Fibroblast of pulmonary artery (primary cell): ENCODE measurements at regions not wholly inside any gene's neighbourhood (a gene's known extent, or its start where the extent isn't known, plus 50 kb on each side); places are given as distances from the start of the nearest gene placed in this dataset.

ENCODE experiments used
- DNase-seq: peaks from one replicate; pipeline ENCODE4 v3.0.0-alpha.2; 2010; ENCODE audit warnings: low read depth
- H3K4me3 ChIP-seq: replicated peaks from 2 replicates; pipeline ENCODE4 v1.5.1; 2011; ENCODE audit warnings: low read depth, mild to moderate bottlenecking, control low read depth, low read length, moderate library complexity
- TF ChIP-seq, protein P1 (sequence below): IDR thresholded peaks from 2 replicates; pipeline ENCODE4 v1.5.1; 2011; ENCODE audit warnings: mild to moderate bottlenecking, control low read depth, low read length, inconsistent platforms; ENCODE audit errors: missing control alignments

DNA sequence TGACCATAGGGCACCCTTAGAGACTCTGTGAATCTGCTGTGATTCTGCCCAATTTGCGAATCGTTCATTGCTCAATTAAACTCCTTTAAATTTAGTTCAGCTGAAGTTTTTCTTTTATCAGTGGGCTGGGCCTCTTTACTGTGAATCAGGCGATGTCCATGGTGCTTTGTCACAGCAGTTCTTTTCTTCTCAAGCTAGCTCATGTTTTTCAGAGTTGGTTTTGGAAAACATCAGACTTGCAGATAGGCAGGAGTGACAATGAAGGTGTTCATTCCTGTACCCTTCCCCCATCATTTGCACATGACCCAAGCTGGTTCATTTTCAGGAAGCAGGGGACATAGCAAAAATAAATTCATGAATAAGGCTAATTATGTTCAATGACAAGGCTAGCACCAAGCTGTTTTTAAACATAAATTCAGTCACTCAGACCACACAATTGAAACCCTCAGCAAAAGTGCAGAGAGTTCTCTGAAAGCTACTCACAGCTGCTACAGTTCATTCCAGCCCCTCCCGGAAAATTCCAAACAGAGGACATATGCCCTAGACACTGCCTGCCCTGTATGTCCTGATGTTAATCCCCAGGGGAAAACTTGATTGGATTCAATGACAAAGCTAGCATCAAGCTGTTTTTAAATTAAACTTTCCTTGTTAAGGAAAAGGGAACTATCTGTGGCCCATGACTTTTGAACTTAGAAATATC is 383.3 kb downstream of the C12orf75 start:
- DNase-seq: no peak

GRCh38 chr12:105716621-105717020 is 386.1 kb downstream of the C12orf75 start:
- TF ChIP-seq, protein P1, sequence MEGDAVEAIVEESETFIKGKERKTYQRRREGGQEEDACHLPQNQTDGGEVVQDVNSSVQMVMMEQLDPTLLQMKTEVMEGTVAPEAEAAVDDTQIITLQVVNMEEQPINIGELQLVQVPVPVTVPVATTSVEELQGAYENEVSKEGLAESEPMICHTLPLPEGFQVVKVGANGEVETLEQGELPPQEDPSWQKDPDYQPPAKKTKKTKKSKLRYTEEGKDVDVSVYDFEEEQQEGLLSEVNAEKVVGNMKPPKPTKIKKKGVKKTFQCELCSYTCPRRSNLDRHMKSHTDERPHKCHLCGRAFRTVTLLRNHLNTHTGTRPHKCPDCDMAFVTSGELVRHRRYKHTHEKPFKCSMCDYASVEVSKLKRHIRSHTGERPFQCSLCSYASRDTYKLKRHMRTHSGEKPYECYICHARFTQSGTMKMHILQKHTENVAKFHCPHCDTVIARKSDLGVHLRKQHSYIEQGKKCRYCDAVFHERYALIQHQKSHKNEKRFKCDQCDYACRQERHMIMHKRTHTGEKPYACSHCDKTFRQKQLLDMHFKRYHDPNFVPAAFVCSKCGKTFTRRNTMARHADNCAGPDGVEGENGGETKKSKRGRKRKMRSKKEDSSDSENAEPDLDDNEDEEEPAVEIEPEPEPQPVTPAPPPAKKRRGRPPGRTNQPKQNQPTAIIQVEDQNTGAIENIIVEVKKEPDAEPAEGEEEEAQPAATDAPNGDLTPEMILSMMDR: no peak
- DNase-seq: no peak
- H3K4me3 ChIP-seq: no peak overlapping the region

More for the DNA sequence above, 383.3 kb downstream of the C12orf75 start:
- H3K4me3 ChIP-seq: no peak overlapping the region
- TF ChIP-seq, protein P1: no peak

GRCh38 chr12:105721051-105721825 is 390.7 kb downstream of the C12orf75 start:
- TF ChIP-seq, protein P1: no peak

GRCh38 chr12:105721891-105722290 is 391.4 kb downstream of the C12orf75 start:
- TF ChIP-seq, protein P1: no peak
- no peak for DNase-seq
- H3K4me3 ChIP-seq: no peak overlapping the region

More at GRCh38 chr12:105721051-105721825, 390.7 kb downstream of the C12orf75 start:
- H3K4me3 ChIP-seq: no peak overlapping the region
- DNase-seq: no peak

DNA sequence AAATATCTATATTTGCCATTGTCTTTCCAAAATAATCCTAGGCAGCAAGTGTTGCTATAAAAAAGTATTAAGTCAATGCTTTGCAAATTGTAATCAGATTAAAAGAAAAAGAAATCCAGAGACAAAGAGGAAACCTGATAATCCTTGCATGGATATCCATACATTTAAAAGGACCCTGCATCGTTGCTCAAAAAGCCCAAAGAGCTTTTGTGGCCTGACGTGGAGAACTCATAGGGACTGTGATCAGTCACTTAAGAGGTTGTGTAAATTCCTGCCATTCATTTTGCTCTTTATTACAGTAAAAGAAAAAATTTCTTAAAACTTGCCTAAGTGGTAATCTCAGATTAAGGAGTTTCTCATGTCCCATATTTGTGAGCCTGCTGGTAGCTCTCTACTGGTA is 392.6 kb downstream of the C12orf75 start:
- DNase-seq: no peak
- no peak overlapping the region for H3K4me3 ChIP-seq
- TF ChIP-seq, protein P1: no peak

DNA sequence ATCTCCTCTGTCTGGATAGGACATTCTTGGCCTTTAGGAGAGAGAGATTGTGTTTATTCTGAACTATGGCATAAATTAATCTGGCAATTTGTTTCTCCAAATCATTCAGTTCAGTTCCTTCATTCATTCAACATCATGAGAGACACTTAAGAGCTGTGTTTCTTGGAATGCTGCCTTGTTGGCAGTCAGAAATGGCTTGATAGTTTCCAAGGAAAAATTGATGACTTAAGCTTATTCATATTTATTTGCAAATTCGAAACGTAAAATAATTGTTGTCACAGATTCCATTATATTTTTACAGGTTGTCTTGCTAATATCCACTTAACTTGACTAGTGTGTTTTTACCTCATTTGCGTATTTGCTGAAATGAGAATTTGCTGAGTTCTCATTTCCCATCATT is 393.0 kb downstream of the C12orf75 start:
- DNase-seq: no peak
- H3K4me3 ChIP-seq: no peak overlapping the region
- TF ChIP-seq, protein P1: no peak
